GDM1 (cell line): ENCODE measurements at regions not wholly inside any gene's neighbourhood (a gene's known extent, or its start where the extent isn't known, plus 50 kb on each side); places are given as distances from the start of the nearest gene placed in this dataset.

Experiments
- DNase-seq: peaks from one replicate; lab custom pipeline; 2025; lab: John Stamatoyannopoulos, UW

GRCh38 chr21:19640964-19641363, 1237.4 kb upstream of the TMPRSS15 start:
- DNase-seq, result no peak

DNA sequence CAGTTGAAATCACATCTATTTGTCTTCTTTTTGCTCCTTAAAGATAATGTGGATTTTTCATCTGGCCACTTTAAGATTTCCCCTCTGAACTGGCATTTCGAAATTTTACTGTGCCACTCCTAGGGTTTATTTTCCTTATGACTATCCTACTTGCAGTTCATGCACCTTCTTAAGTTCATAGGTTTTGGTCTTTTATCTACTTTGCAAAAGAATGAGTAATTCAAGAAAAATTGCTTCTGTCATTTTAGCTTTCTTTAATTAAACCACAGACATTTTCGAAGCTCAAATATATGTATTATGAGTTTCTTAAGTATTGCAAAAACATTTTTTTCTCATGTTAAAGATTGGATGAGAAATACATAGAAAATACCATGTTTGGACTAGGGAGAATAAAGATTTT, 1244.8 kb upstream of the TMPRSS15 start:
- no peak for DNase-seq

GRCh38 chr21:19683492-19683891, 1279.9 kb upstream of the TMPRSS15 start:
- no peak for DNase-seq

- DNase-seq, result no peak
Observed at GRCh38 chr21:19684328-19684727, 1280.7 kb upstream of the TMPRSS15 start.

- DNase-seq, result no peak
Observed at GRCh38 chr21:19692231-19692630, 1288.6 kb upstream of the TMPRSS15 start.

- DNase-seq, result no peak
Observed at GRCh38 chr21:19695796-19696195, 1292.2 kb upstream of the TMPRSS15 start.

- DNase-seq, result no peak
Observed at GRCh38 chr21:19700476-19700875, 1296.9 kb upstream of the TMPRSS15 start.

DNA sequence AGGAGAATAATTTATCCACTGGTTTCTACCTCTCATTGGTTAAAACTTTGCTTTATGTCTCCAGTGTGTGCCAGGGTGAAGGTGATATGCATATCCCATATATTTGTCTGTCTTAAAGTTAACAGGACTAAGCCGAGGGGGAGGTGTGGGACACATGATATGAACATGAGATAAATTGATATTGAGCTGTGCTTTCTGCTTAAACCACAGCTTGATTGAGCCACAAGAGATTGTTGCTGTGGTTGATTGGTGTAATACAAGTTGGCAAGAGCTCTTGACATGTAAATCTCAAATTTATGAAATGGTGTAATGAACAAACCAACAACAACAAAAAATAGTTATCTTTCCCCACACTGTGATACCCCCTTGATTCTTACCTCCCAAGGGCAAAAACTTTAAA, 1295.5 kb upstream of the NCAM2 start:
- DNase-seq, result no peak

DNA sequence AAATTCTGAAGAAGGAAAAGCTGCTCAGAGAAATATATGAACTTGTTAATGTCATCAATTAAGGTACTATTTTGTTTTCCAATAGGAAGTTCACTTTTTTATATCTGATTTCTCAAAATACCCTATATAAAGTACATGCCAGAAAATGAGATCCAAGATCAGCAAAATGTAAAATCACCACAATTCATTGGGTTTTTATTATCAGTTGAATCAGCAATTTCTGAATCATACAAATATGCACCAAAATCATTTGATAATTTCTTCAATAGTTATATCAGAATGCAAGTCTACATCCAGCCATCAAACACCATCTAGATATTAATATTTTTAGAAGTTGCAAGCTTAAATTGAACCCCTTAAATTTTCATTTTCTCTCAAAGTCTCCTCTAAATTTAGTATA, 1293.4 kb upstream of the NCAM2 start:
- no peak for DNase-seq

GRCh38 chr21:19712441-19712840, 1285.8 kb upstream of the NCAM2 start:
- DNase-seq, result no peak

GRCh38 chr21:19713313-19713712, 1284.9 kb upstream of the NCAM2 start:
- no peak for DNase-seq

GRCh38 chr21:19724081-19724480, 1274.1 kb upstream of the NCAM2 start:
- no peak for DNase-seq

DNA sequence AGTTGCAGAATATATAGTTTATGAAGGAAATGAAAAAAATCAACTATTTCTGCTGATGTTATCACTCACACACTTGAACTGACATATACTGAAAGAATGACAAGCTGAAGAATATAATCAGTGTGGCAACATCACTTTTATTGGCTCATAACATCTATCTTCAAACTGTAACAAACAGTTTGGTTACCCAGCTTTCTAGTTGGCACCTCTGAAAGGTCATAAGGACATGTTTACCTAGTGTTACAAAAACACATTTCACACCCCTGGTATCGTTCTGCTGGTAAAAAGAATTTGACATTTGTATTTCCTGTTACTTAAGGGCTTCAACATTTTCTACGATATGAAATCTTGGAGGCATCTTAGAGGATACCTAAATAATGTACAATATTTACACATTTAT, 1267.0 kb upstream of the NCAM2 start:
- DNase-seq, result no peak

DNA sequence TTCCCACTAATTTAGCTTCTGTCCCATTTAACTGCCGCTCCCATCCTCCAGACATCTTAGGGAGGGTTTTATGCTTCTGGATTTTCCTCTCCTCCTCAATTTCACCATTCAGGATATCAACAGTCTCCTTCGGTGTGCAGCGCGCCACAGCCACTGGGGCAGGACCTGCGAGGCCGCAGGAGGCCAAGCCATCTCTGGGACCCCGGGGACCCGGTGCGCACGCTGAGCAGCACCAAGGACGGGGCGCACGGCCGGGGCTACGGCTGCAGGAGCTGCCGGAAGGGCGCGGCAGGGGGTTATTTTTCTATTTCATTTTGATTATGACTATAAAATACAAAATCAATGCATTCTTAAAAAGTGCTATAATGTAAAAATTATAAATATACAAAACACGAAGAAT, 1238.4 kb upstream of the NCAM2 start:
- DNase-seq, result no peak

DNA sequence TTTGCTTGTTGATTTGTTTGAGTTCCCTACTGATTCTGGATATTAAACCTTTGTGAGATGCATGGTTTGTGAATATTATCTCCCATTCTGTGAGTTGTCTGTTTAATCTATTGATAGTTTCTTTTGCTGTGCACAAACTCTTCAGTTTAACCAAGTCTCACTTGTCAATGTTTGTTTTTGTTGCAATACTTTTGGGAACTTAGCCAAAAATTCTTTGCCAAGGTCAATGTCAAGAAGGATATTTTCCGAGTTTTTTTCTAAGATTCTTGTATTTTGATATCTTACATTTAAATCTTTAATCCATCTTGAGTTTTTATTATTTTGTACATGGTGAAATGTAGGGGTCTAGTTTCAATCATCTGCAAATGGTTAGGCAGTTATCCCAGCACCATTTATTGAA, 1230.7 kb upstream of the NCAM2 start:
- DNase-seq, result no peak

GRCh38 chr21:19771881-19772280, 1226.3 kb upstream of the NCAM2 start:
- DNase-seq, result no peak

- no peak for DNase-seq
Observed at GRCh38 chr21:19776076-19776475, 1222.1 kb upstream of the NCAM2 start.

DNA sequence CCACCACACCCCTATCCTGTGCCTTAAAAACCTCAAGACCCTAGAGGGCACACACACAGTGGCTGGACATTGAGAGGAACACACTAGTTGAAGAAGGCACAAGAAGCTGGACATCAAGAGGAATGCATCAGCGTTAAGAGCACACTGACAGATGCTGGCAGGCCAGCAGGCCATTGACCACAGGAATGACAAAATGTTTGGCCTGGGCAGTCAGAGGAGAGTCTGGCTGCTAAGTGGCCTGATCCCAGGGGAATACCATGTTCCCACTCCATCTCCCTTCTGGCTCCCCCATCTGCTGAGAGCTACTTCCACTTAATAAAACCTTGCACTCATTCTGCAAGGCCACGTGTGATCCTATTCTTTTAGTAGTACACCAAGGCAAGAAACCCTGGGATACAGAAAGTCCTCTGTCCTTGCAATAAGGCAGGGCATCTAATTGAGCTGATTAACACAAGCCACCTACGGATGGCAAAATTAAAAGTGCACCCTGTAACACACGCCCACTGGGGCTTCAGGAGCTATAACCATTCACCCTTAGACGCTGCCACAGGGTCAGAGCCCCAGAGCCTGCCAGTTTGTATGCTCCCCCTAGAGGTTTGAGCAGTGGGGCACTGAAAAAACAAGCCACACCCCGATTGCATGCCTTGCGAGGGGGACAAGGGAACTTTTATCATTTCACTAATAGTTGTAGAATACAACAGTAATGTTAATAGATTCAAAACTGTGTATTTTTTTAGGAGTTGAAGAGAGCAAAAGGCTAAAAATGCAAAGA, 1216.1 kb upstream of the NCAM2 start:
- DNase-seq, result no peak

- no peak for DNase-seq
Observed at GRCh38 chr21:19785941-19786340, 1212.3 kb upstream of the NCAM2 start.

GRCh38 chr21:19792004-19792403, 1206.2 kb upstream of the NCAM2 start:
- DNase-seq, result no peak

GRCh38 chr21:19807201-19807600, 1191.0 kb upstream of the NCAM2 start:
- no peak for DNase-seq

DNA sequence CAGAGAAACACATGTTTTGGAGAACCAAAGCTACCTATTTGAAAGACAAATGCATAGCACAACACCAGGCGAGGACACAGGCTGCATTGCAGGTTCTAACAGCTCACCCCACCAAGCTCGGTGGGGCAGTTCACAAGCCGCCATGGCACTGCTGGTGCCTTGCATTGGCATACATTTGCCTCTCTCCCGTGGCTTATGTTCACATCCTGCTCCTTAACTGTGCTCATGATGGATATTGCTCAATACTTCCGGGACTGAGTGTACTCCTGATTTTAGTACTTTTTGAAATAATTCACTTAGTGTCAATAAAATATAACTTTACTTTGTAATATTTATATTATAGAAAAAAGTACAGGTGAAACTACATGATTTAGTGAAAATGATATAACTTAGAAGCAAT, 1187.4 kb upstream of the NCAM2 start:
- no peak for DNase-seq

DNA sequence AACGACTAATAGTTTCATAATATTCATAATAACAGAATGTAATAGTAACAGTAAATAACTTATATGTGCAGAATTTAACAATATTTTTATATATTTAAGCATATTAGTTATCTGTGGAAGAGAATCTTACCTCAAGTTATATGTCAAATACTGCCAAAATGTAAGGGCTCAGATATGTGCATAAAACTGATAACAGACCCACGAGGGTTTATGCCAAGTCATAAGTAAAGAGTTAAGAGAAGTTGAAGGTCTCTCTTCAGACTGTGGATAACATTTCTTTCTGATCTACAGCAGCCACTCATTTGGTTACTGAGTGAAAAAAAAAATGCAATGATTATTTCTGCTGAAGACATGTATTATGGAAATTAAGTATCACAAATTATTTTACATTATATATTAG, 1167.8 kb upstream of the NCAM2 start:
- no peak for DNase-seq

DNA sequence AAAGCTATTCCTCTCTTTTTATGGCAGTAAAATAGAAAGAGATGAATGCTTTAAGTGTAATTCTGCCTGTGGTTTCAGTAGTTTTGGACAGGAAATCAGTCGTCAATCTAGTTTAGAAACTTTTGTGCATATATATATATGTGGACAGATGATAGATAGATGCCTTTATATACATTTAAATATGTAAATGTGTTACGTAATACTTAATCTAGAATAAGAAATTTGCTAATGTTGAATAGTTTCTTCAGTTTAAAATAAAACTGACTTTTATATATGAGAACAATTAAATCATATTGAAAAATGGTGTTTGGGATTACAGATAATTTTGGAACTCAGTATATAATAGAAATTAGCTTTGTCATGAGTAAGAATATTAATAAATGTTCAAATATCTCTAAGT, 1165.7 kb upstream of the NCAM2 start:
- no peak for DNase-seq
